Uterus (tissue), 3 donors: ENCODE measurements at regions not wholly inside any gene's neighbourhood (a gene's known extent, or its start where the extent isn't known, plus 50 kb on each side); places are given as distances from the start of the nearest gene placed in this dataset.

Experiments
- DNase-seq, 2 donors: peaks; one replicate each; pipeline ENCODE4 v3.0.0-alpha.2; 2019 to 2020
- H3K27ac ChIP-seq, 2 donors: fragments of 200-600 bp; sonication (generic); 1 replicate in 1 of 2; 2 replicates in 1 of 2; pipeline ENCODE4 v1.5.1; 2016 to 2018
- H3K27me3 ChIP-seq, 2 donors: fragments of 200-600 bp; sonication (generic); one replicate each; pipeline ENCODE4 v1.5.1; 2018 to 2019; ENCODE audit warnings: control low read depth in 1 of 2
- H3K36me3 ChIP-seq, 2 donors: fragments of 200-600 bp; sonication (generic); one replicate each; pipeline ENCODE4 v1.5.1; 2019; ENCODE audit warnings: control low read depth in 1 of 2
- H3K4me1 ChIP-seq, 2 donors: fragments of 200-600 bp; sonication (generic); one replicate each; pipeline ENCODE4 v1.5.1; 2018 to 2019; ENCODE audit warnings: control low read depth in 1 of 2
- H3K4me3 ChIP-seq, 2 donors: fragments of 200-600 bp; sonication (generic); 1 replicate in 1 of 2; 2 replicates in 1 of 2; pipeline ENCODE4 v1.5.1; 2018 to 2019; ENCODE audit warnings: mild to moderate bottlenecking in 1 of 2
- H3K9me3 ChIP-seq, 2 donors: fragments of 200-600 bp; sonication (generic); one replicate each; pipeline ENCODE4 v1.5.1; 2019; ENCODE audit warnings: control low read depth in 1 of 2
- CTCF ChIP-seq, 4 experiments: fragments of 200-600 bp in 2 of 4; fragments of 450-650 bp in 2 of 4; sonication (generic) in 2 of 4; IDR thresholded peaks; one replicate each; pipeline ENCODE4 v1.5.1; 2016 to 2019; ENCODE audit warnings: antibody characterized with exemption in 4 of 4, mild to moderate bottlenecking in 2 of 4, moderate library complexity in 1 of 4
- POLR2A ChIP-seq, 2 donors: fragments of 450-650 bp; IDR thresholded peaks; one replicate each; pipeline ENCODE4 v1.6.1; 2016; ENCODE audit warnings: antibody characterized with exemption in 2 of 2, mild to moderate bottlenecking in 1 of 2, moderate library complexity in 1 of 2
- intact Hi-C: fragments of 100-400 bp; cut with DNase I; formaldehyde crosslinking; loops from one replicate; pipeline ENCODE4 v1.15.1; 2023; ENCODE audit warnings: low total_unique reads
- donor health status: DM: yes; HTN: yes; CAD: no.

GRCh38 chr2:117212562-117212961, 601.9 kb upstream of the DDX18 start:
- H3K27me3 ChIP-seq = no peaks in the 10 kb centered on the region
- no peaks in the 10 kb centered on the region for H3K36me3 ChIP-seq
- H3K27ac ChIP-seq = no peak overlapping the region
- no peaks in the 10 kb centered on the region for H3K4me1 ChIP-seq
- no peak overlapping the region for H3K4me3 ChIP-seq
- no peak for DNase-seq
- no peaks in the 10 kb centered on the region for H3K9me3 ChIP-seq
- intact Hi-C loops = no loop called here
- TF ChIP-seq CTCF (IDR thresholded peaks at IDR 0.05) (no peak), POLR2A (IDR thresholded peaks at IDR 0.05) (no peak)

- no peak for TF ChIP-seq POLR2A (IDR thresholded peaks at IDR 0.05)
- no peak for TF ChIP-seq CTCF (IDR thresholded peaks at IDR 0.05)
- no peaks in the 10 kb centered on the region for H3K36me3 ChIP-seq
- no peak overlapping the region for H3K4me3 ChIP-seq
- intact Hi-C loops = no loop called here
- H3K4me1 ChIP-seq = no peaks in the 10 kb centered on the region
- DNase-seq = no peak
- H3K27ac ChIP-seq = no peak overlapping the region
- no peaks in the 10 kb centered on the region for H3K27me3 ChIP-seq
- H3K9me3 ChIP-seq = no peaks in the 10 kb centered on the region
Measured at GRCh38 chr2:117217145-117217544, 597.3 kb upstream of the DDX18 start.

- intact Hi-C loops = no loop called here
- Histone ChIP-seq H3K27ac (no peak overlapping the region), H3K36me3 (no peaks in the 10 kb centered on the region), H3K27me3 (no peaks in the 10 kb centered on the region), H3K4me3 (no peak overlapping the region), H3K9me3 (no peaks in the 10 kb centered on the region), H3K4me1 (no peaks in the 10 kb centered on the region)
- TF ChIP-seq CTCF (IDR thresholded peaks at IDR 0.05) (no peak), POLR2A (IDR thresholded peaks at IDR 0.05) (no peak)
- no peak for DNase-seq
Measured at GRCh38 chr2:117222809-117223208, 591.7 kb upstream of the DDX18 start.

GRCh38 chr2:117232305-117232704, 582.2 kb upstream of the DDX18 start:
- Histone ChIP-seq H3K4me1 (no peaks in the 10 kb centered on the region), H3K27me3 (no peaks in the 10 kb centered on the region), H3K27ac (no peak overlapping the region), H3K9me3 (no peaks in the 10 kb centered on the region), H3K36me3 (no peaks in the 10 kb centered on the region), H3K4me3 (no peak overlapping the region)
- TF ChIP-seq POLR2A (IDR thresholded peaks at IDR 0.05) = no peak
- no peak for TF ChIP-seq CTCF (IDR thresholded peaks at IDR 0.05)
- no peak for DNase-seq
- intact Hi-C loops = no loop called here

GRCh38 chr2:117257362-117257761, 557.1 kb upstream of the DDX18 start:
- H3K27me3 ChIP-seq = no peaks in the 10 kb centered on the region
- H3K4me3 ChIP-seq = no peak overlapping the region
- H3K27ac ChIP-seq = no peak overlapping the region
- no peaks in the 10 kb centered on the region for H3K36me3 ChIP-seq
- H3K9me3 ChIP-seq = no peaks in the 10 kb centered on the region
- no peak for DNase-seq
- intact Hi-C loops = no loop called here
- no peaks in the 10 kb centered on the region for H3K4me1 ChIP-seq
- TF ChIP-seq CTCF (IDR thresholded peaks at IDR 0.05) (no peak), POLR2A (IDR thresholded peaks at IDR 0.05) (no peak)
